Neuronal stem cell (in vitro differentiated cells): ENCODE measurements at regions not wholly inside any gene's neighbourhood (a gene's known extent, or its start where the extent isn't known, plus 50 kb on each side); places are given as distances from the start of the nearest gene placed in this dataset.

Experiments
- DNase-seq: peaks from one replicate; pipeline ENCODE4 v3.0.0-alpha.2; 2013; ENCODE audit warnings: low spot score
- H2AFZ ChIP-seq: one replicate; pipeline ENCODE4 v1.6.1; 2013; ENCODE audit warnings: mild to moderate bottlenecking, low read length, inconsistent platforms
- H2AK5ac ChIP-seq: 2 replicates; pipeline ENCODE4 v1.6.1; 2013; ENCODE audit warnings: low read depth, mild to moderate bottlenecking, inconsistent platforms, low read length, moderate library complexity, mixed read lengths
- H2BK120ac ChIP-seq: 2 replicates; pipeline ENCODE4 v1.6.1; 2013; ENCODE audit warnings: low read depth, mild to moderate bottlenecking, inconsistent platforms, low read length, moderate library complexity, mixed read lengths
- H2BK12ac ChIP-seq: one replicate; pipeline ENCODE4 v1.6.1; 2013; ENCODE audit warnings: low read length, inconsistent platforms
- H2BK15ac ChIP-seq: 2 replicates; pipeline ENCODE4 v1.6.1; 2013; ENCODE audit warnings: mild to moderate bottlenecking, low read length, inconsistent platforms, mixed read lengths
- H2BK5ac ChIP-seq: one replicate; pipeline ENCODE4 v1.6.1; 2013; ENCODE audit warnings: inconsistent platforms, mild to moderate bottlenecking, low read length, moderate library complexity
- H3K14ac ChIP-seq: one replicate; pipeline ENCODE4 v1.6.1; 2013; ENCODE audit warnings: low read length, inconsistent platforms
- H3K18ac ChIP-seq: 2 replicates; pipeline ENCODE4 v1.6.1; 2013; ENCODE audit warnings: low read length, inconsistent platforms
- H3K23ac ChIP-seq: 2 replicates; pipeline ENCODE4 v1.6.1; 2013; ENCODE audit warnings: low read depth, mild to moderate bottlenecking, mixed read lengths, low read length, inconsistent platforms; ENCODE audit not compliant: poor library complexity
- H3K27ac ChIP-seq: replicated peaks from 3 replicates; pipeline ENCODE4 v1.5.1; 2013; ENCODE audit warnings: low read length, inconsistent platforms
- H3K27me3 ChIP-seq, 3 experiments: 2 replicates each; pipeline ENCODE4 v1.6.1; 2013; ENCODE audit warnings: low read length in 3 of 3, mild to moderate bottlenecking in 2 of 3, inconsistent platforms in 1 of 3, low read depth in 1 of 3, mixed read lengths in 1 of 3, moderate library complexity in 1 of 3; ENCODE audit not compliant: control insufficient read depth in 3 of 3, insufficient read depth in 3 of 3
- H3K36me3 ChIP-seq, 2 donors: replicated peaks in 1 of 2; 2 replicates each; pipeline ENCODE4 v1.6.1; 2013; ENCODE audit warnings: low read length in 2 of 2; ENCODE audit not compliant: control insufficient read depth in 2 of 2, insufficient read depth in 2 of 2
- H3K4ac ChIP-seq: 2 replicates; pipeline ENCODE4 v1.6.1; 2013; ENCODE audit warnings: inconsistent platforms, mild to moderate bottlenecking, low read length, moderate library complexity
- H3K4me1 ChIP-seq, 2 donors: 1 replicate in 1 of 2; 2 replicates in 1 of 2; pipeline ENCODE4 v1.6.1; 2013; ENCODE audit warnings: low read length in 2 of 2, low read depth in 1 of 2; ENCODE audit not compliant: control insufficient read depth in 2 of 2, insufficient read depth in 1 of 2
- H3K4me2 ChIP-seq: one replicate; pipeline ENCODE4 v1.6.1; 2013; ENCODE audit warnings: mild to moderate bottlenecking, low read length, inconsistent platforms; ENCODE audit not compliant: insufficient read depth, poor library complexity, severe bottlenecking
- H3K4me3 ChIP-seq, 2 donors: 2 replicates each; pipeline ENCODE4 v1.5.1; 2013; ENCODE audit warnings: low read length in 2 of 2, mild to moderate bottlenecking in 2 of 2, inconsistent platforms in 1 of 2, moderate library complexity in 1 of 2
- H3K79me1 ChIP-seq: one replicate; pipeline ENCODE4 v1.6.1; 2013; ENCODE audit warnings: low read depth, mild to moderate bottlenecking, inconsistent platforms, low read length, moderate library complexity
- H3K9ac ChIP-seq: one replicate; pipeline ENCODE4 v1.6.1; 2013; ENCODE audit warnings: mild to moderate bottlenecking, low read depth, low read length, inconsistent platforms; ENCODE audit not compliant: poor library complexity
- H3K9me3 ChIP-seq, 2 donors: replicated peaks in 1 of 2; 2 replicates each; pipeline versions ENCODE3 to v1.6.1; 2013; ENCODE audit warnings: low read length in 2 of 2, mild to moderate bottlenecking in 2 of 2, inconsistent platforms in 1 of 2, low read depth in 1 of 2, mixed read lengths in 1 of 2, moderate library complexity in 1 of 2; ENCODE audit not compliant: control insufficient read depth in 2 of 2, insufficient read depth in 1 of 2
- H4K8ac ChIP-seq: one replicate; pipeline ENCODE4 v1.6.1; 2013; ENCODE audit warnings: low read depth, mild to moderate bottlenecking, inconsistent platforms, low read length, moderate library complexity
- H4K91ac ChIP-seq: one replicate; pipeline ENCODE4 v1.6.1; 2013; ENCODE audit warnings: low read length, low read depth, mild to moderate bottlenecking, inconsistent platforms; ENCODE audit not compliant: poor library complexity
- WGBS, 2 donors: extraction: QIAGEN DNeasy Blood & Tissue Kit; methylation state at CpG; one replicate each; pipeline ENCODE4 v1.1.7; 2013; ENCODE audit warnings: missing lambda C conversion rate in 2 of 2, mixed read lengths in 1 of 2; ENCODE audit not compliant: insufficient read length in 2 of 2, insufficient replicate concordance in 1 of 2; ENCODE audit errors: extremely low coverage in 2 of 2; 5-methylcytosine and 5-hydroxymethylcytosine counted together

- Histone ChIP-seq H3K4me2 (no peak overlapping the region), H3K9me3 (no peaks in the 10 kb centered on the region), H3K4ac (no peak overlapping the region), H2AFZ (no peak overlapping the region), H3K36me3 (no peaks in the 10 kb centered on the region), H2AK5ac (no peak overlapping the region), H2BK12ac (no peak overlapping the region), H3K27ac (no peak overlapping the region), H2BK120ac (no peak overlapping the region), H3K4me3 (no peak overlapping the region), H3K9ac (no peak overlapping the region), H2BK15ac (no peak overlapping the region), H3K23ac (no peak overlapping the region), H3K27me3 (no peaks in the 10 kb centered on the region), H3K14ac (no peak overlapping the region), H2BK5ac (no peak overlapping the region), H3K18ac (no peak overlapping the region), H3K79me1 (no peaks in the 10 kb centered on the region), H3K4me1 (peaks cover 0 to 3% of the 10 kb centered on the region in 2 donors), H4K91ac (no peak overlapping the region), H4K8ac (no peak overlapping the region)
- DNase-seq: no peak
- no CpG with 5 or more reads among the region's 6 CpGs for WGBS, 2 donors
These were observed 77.9 kb upstream of the TOX2 start for GRCh38 chr20:43836790-43837189.

DNA sequence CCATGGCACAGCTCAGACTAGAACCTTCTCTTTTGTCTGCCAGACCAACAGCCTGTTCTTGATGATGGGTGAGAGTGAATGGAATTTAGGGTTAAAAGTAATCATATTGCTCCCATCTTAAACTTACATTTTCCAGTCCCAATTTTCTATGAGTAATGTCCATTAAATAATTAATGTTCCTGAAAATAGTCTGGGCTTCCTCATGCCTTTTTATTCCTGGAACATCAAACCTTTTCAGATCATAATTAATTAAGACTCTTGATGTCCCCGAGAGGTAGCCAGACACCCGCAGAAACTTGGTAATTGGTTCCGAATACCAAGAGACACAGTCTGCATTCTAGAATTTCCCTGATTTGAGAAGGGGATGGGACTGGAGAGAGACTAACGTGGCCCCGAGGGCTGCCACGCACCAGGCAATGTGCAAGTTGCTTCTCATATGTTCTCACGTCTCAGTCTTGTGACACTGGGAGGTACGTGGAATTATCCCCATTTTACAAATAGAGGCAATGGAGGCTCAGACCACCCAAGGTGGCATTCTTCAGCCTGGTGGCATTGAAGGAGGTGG, 78.6 kb upstream of the TOX2 start:
- H2BK12ac ChIP-seq: no peak overlapping the region
- no peaks in the 10 kb centered on the region for H3K36me3 ChIP-seq
- no peak overlapping the region for H2BK120ac ChIP-seq
- H3K18ac ChIP-seq: no peak overlapping the region
- H2BK5ac ChIP-seq: no peak overlapping the region
- no peaks in the 10 kb centered on the region for H3K9me3 ChIP-seq
- no peak overlapping the region for H2AK5ac ChIP-seq
- no peak for DNase-seq
- H4K8ac ChIP-seq: no peak overlapping the region
- no peak overlapping the region for H3K9ac ChIP-seq
- no peak overlapping the region for H2BK15ac ChIP-seq
- no peaks in the 10 kb centered on the region for H3K79me1 ChIP-seq
- no peak overlapping the region for H3K27ac ChIP-seq
- no peak overlapping the region for H3K23ac ChIP-seq
- H3K4me1 ChIP-seq: peaks cover 0 to 3% of the 10 kb centered on the region in 2 donors
- H3K4me2 ChIP-seq: no peak overlapping the region
- no peaks in the 10 kb centered on the region for H3K27me3 ChIP-seq
- H3K14ac ChIP-seq: no peak overlapping the region
- H3K4me3 ChIP-seq: no peak overlapping the region
- H4K91ac ChIP-seq: no peak overlapping the region
- H3K4ac ChIP-seq: no peak overlapping the region
- no peak overlapping the region for H2AFZ ChIP-seq
- no CpG with 5 or more reads among the region's 8 CpGs for WGBS, 2 donors

GRCh38 chr20:43833511-43834395, 80.9 kb upstream of the TOX2 start:
- no peak overlapping the region for H3K27ac ChIP-seq
- no peak for DNase-seq
- no peak overlapping the region for H3K9ac ChIP-seq
- H3K27me3 ChIP-seq: no peaks in the 10 kb centered on the region
- H3K4me1 ChIP-seq: peaks cover 0 to 3% of the 10 kb centered on the region in 2 donors
- H3K79me1 ChIP-seq: no peaks in the 10 kb centered on the region
- peak overlapping the region; percentile 32 for H2BK120ac ChIP-seq
- H3K18ac ChIP-seq: peak overlapping the region; percentile 44
- H3K4ac ChIP-seq: peak overlapping the region; percentile 26
- no peak overlapping the region for H2BK15ac ChIP-seq
- no peaks in the 10 kb centered on the region for H3K36me3 ChIP-seq
- no peak overlapping the region for H3K4me3 ChIP-seq
- H4K91ac ChIP-seq: no peak overlapping the region
- no CpG with 5 or more reads among the region's 6 CpGs for WGBS, 2 donors
- H3K23ac ChIP-seq: no peak overlapping the region
- H3K4me2 ChIP-seq: no peak overlapping the region
- no peak overlapping the region for H3K14ac ChIP-seq
- peaks cover 0 to 2% of the 10 kb centered on the region in 2 donors for H3K9me3 ChIP-seq
- no peak overlapping the region for H2AFZ ChIP-seq
- peak overlapping the region; percentile 19 for H2AK5ac ChIP-seq
- H4K8ac ChIP-seq: no peak overlapping the region
- no peak overlapping the region for H2BK12ac ChIP-seq
- H2BK5ac ChIP-seq: peak overlapping the region; percentile 32

GRCh38 chr20:43832961-43833360, 81.7 kb upstream of the TOX2 start:
- Histone ChIP-seq H3K27ac (no peak overlapping the region), H3K9ac (no peak overlapping the region), H4K8ac (no peak overlapping the region), H3K4me2 (no peak overlapping the region), H2AK5ac (peak overlapping the region; percentile 19), H3K4me1 (peaks cover 0 to 3% of the 10 kb centered on the region in 2 donors), H3K79me1 (no peaks in the 10 kb centered on the region), H3K14ac (no peak overlapping the region), H3K4ac (no peak overlapping the region), H2AFZ (no peak overlapping the region), H3K9me3 (peaks cover 0 to 2% of the 10 kb centered on the region in 2 donors), H4K91ac (no peak overlapping the region), H2BK5ac (peak overlapping the region; percentile 32), H3K27me3 (no peaks in the 10 kb centered on the region), H2BK15ac (no peak overlapping the region), H3K4me3 (no peak overlapping the region), H3K23ac (no peak overlapping the region), H3K18ac (no peak overlapping the region), H3K36me3 (no peaks in the 10 kb centered on the region), H2BK120ac (peak overlapping the region; percentile 32), H2BK12ac (no peak overlapping the region)
- no CpG with 5 or more reads among the region's 4 CpGs for WGBS, 2 donors
- no peak for DNase-seq
